ENCODE measurements at regions not wholly inside any gene's neighbourhood (a gene's known extent, or its start where the extent isn't known, plus 50 kb on each side); places are given as distances from the start of the nearest gene placed in this dataset.

DNA sequence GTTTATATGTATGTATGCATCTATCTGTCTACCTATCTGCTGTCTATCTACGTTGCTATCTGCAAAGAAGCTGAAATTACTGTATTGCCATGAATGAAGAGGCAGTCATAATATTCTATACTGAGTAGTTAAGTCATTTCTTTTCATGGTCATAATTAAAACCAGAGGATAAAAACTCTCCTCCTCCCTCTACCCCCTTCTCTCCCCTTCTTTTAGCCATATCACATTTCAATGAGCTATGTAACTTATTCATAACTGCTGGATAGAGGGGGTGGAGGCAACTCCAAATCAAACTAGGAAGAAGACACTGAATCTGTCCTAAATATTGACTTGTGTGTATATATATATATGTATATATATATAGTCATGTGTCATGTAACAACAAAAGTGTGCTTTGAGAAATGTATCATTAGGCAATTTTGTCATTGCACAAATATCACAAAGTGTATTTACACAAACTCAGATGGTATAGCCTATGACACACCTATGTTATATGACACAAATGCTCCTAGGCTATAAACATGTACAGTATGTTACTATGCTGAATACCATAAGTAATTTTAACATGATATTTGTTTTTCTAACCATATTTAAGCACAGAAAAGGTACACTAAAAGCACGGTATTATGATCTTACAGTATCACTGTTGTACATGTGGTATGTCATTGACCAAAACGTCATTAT lies 229.7 kb upstream of the KCNMB2 start:
- intact Hi-C loops (cut with DNase I; ENCODE audit: low total_unique reads), result no loop called here
- peaks cover 0 to 3% (median 0%) of the 10 kb centered on the region in 8 donors for H3K9me3 ChIP-seq
- TF ChIP-seq POLR2A (IDR thresholded peaks at IDR 0.05) (no peak), POLR2AphosphoS5 (IDR thresholded peaks at IDR 0.05) (no peak)
- TF ChIP-seq, protein P1, sequence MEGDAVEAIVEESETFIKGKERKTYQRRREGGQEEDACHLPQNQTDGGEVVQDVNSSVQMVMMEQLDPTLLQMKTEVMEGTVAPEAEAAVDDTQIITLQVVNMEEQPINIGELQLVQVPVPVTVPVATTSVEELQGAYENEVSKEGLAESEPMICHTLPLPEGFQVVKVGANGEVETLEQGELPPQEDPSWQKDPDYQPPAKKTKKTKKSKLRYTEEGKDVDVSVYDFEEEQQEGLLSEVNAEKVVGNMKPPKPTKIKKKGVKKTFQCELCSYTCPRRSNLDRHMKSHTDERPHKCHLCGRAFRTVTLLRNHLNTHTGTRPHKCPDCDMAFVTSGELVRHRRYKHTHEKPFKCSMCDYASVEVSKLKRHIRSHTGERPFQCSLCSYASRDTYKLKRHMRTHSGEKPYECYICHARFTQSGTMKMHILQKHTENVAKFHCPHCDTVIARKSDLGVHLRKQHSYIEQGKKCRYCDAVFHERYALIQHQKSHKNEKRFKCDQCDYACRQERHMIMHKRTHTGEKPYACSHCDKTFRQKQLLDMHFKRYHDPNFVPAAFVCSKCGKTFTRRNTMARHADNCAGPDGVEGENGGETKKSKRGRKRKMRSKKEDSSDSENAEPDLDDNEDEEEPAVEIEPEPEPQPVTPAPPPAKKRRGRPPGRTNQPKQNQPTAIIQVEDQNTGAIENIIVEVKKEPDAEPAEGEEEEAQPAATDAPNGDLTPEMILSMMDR (IDR thresholded peaks at IDR 0.05 in 8 of 11, conservative IDR thresholded peaks at IDR 0.05 in 3 of 11), result no peak
- no peak overlapping the region for H3K27ac ChIP-seq
- WGBS, 5 donors, result 56 to 89% (median 84%) methylated on average over 3 of the region's 3 CpGs
- no peaks in the 10 kb centered on the region for H3K27me3 ChIP-seq (replicated peaks in 1 of 7)
- no peaks in the 10 kb centered on the region for H3K4me1 ChIP-seq
- H3K36me3 ChIP-seq, result no peaks in the 10 kb centered on the region
- DNase-seq, result no peak
- no peak overlapping the region for H3K4me3 ChIP-seq

DNA sequence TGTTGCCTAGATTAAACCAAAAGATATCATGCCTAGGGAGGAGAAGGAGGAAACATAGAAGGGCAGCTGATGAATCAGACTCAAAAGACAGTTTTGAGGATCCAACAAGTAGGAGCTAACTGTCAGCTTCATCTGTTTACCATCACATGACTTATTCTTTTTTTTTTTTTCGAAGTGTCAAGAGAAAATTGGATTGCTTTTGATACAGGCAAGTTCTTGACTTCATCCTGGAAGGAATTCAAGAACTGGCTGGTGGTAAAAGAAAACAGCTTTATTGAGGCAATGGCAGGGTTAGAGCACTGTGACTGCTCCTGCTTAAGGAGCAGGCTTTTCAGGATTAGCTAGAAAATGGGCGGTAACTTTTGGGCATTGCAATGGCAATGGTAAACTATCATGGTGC lies 227.5 kb upstream of the KCNMB2 start:
- 74 to 90% (median 86%) methylated on average over 2 of the region's 2 CpGs for WGBS, 5 donors

DNA sequence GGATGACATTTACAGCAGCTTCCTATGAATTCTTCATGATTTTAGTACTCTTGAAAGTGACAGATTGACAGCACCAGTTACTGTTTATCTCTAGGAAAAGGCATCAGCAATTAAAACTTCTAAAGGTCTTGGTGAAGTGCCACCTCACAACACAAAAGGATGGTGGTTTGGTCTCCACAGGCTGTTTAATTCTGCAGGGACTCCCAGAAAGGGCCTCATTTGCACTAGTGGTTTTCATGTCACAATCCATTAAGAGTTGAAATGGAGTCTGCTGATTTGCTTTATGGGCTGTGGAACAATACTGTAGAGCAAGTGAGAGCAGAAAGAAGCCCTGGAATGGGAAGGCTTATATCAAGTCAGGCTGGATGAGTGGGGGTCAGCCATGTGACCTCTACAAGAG lies 225.3 kb upstream of the KCNMB2 start:
- no peak for TF ChIP-seq POLR2AphosphoS5 (IDR thresholded peaks at IDR 0.05)
- TF ChIP-seq POLR2A (IDR thresholded peaks at IDR 0.05), result no peak
- TF ChIP-seq, protein P1 (IDR thresholded peaks at IDR 0.05 in 8 of 11, conservative IDR thresholded peaks at IDR 0.05 in 3 of 11), result no peak
- no peaks in the 10 kb centered on the region for H3K36me3 ChIP-seq
- no peaks in the 10 kb centered on the region for H3K4me1 ChIP-seq
- no peak for DNase-seq
- H3K4me3 ChIP-seq, result no peak overlapping the region
- H3K27me3 ChIP-seq (replicated peaks in 1 of 7), result no peaks in the 10 kb centered on the region
- no peaks in the 10 kb centered on the region for H3K9me3 ChIP-seq
- H3K27ac ChIP-seq, result no peak overlapping the region
- intact Hi-C loops (cut with DNase I; ENCODE audit: low total_unique reads), result no loop called here

More for the DNA sequence above, 227.5 kb upstream of the KCNMB2 start:
- H3K9me3 ChIP-seq, result peaks cover 0 to 3% (median 0%) of the 10 kb centered on the region in 8 donors
- no peaks in the 10 kb centered on the region for H3K27me3 ChIP-seq (replicated peaks in 1 of 7)
- no peaks in the 10 kb centered on the region for H3K36me3 ChIP-seq
- intact Hi-C loops (cut with DNase I; ENCODE audit: low total_unique reads), result no loop called here
- H3K4me1 ChIP-seq, result no peaks in the 10 kb centered on the region
- DNase-seq, result no peak
- no peak overlapping the region for H3K27ac ChIP-seq
- no peak overlapping the region for H3K4me3 ChIP-seq
- TF ChIP-seq POLR2A (IDR thresholded peaks at IDR 0.05) (no peak), POLR2AphosphoS5 (IDR thresholded peaks at IDR 0.05) (no peak)
- TF ChIP-seq, protein P1 (IDR thresholded peaks at IDR 0.05 in 8 of 11, conservative IDR thresholded peaks at IDR 0.05 in 3 of 11), result no peak

DNA sequence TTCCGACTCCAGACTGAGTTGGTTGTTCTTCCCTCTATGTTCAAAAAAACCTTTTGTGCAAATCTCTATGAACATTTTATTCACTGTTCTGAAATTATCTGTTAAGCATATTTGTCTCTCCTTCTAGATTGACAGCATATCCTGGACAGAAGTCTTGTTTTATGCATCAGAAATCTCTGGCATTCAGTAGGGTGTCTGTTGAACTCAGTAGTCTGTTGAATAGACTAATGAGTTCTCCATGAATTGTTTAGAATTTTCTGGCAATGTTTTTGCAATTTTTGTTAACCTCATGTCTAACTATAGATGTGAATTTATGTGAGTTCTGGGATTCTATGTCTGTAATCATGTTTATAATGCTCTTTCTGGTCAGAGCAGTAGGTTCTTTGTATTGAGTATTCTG lies 222.5 kb upstream of the KCNMB2 start:
- DNase-seq, result no peak
- no peaks in the 10 kb centered on the region for H3K9me3 ChIP-seq
- intact Hi-C loops (cut with DNase I; ENCODE audit: low total_unique reads), result no loop called here
- H3K27ac ChIP-seq, result no peak overlapping the region
- no peaks in the 10 kb centered on the region for H3K27me3 ChIP-seq (replicated peaks in 1 of 7)
- no peak overlapping the region for H3K4me3 ChIP-seq
- H3K4me1 ChIP-seq, result no peaks in the 10 kb centered on the region
- WGBS, 5 donors, result 88 to 100% (median 96%) methylated on average over 1 of the region's 1 CpG
- H3K36me3 ChIP-seq, result no peaks in the 10 kb centered on the region
- TF ChIP-seq, protein P1 (IDR thresholded peaks at IDR 0.05 in 8 of 11, conservative IDR thresholded peaks at IDR 0.05 in 3 of 11), result no peak
- no peak for TF ChIP-seq POLR2A (IDR thresholded peaks at IDR 0.05)

Measured in spleen (tissue), 11 donors.